Cardiac fibroblast (primary cell): ENCODE measurements at regions not wholly inside any gene's neighbourhood (a gene's known extent, or its start where the extent isn't known, plus 50 kb on each side); places are given as distances from the start of the nearest gene placed in this dataset.
A peak's percentile ranks its signal among the peaks of the same experiment; 100 is the strongest.

Experiments
- DNase-seq, 2 donors: peaks; one replicate each; pipeline versions ENCODE4 v3.0.0 to v3.0.0-alpha.2; 2010; ENCODE audit warnings: low read depth in 2 of 2
- H3K4me3 ChIP-seq, 2 donors: replicated peaks in 1 of 2; 1 replicate in 1 of 2; 2 replicates in 1 of 2; pipeline ENCODE4 v1.5.1; 2011; ENCODE audit warnings: low read depth in 2 of 2, low read length in 2 of 2, mild to moderate bottlenecking in 2 of 2, moderate library complexity in 1 of 2
- CTCF ChIP-seq: IDR thresholded peaks from one replicate; pipeline ENCODE4 v1.5.1; 2011; ENCODE audit warnings: low read depth, mild to moderate bottlenecking, low read length, inconsistent platforms

- TF ChIP-seq CTCF = no peak
- no peak for DNase-seq
- H3K4me3 ChIP-seq = no peak overlapping the region
These were observed 202.5 kb downstream of the ZFP36L2 start for GRCh38 chr2:43023791-43024514.

GRCh38 chr2:43022896-43023295 is 203.5 kb downstream of the ZFP36L2 start:
- no peak overlapping the region for H3K4me3 ChIP-seq
- no peak for TF ChIP-seq CTCF
- no peak for DNase-seq

GRCh38 chr2:43021791-43022509 is 204.5 kb downstream of the ZFP36L2 start:
- DNase-seq = no peak
- peak; percentile 35 for TF ChIP-seq CTCF
- no peak overlapping the region for H3K4me3 ChIP-seq

GRCh38 chr2:43020990-43021669 is 205.3 kb downstream of the ZFP36L2 start:
- no peak for DNase-seq
- H3K4me3 ChIP-seq = no peak overlapping the region
- no peak for TF ChIP-seq CTCF

GRCh38 chr2:43020296-43020695 is 206.1 kb downstream of the ZFP36L2 start:
- H3K4me3 ChIP-seq = no peak overlapping the region
- TF ChIP-seq CTCF = no peak
- no peak for DNase-seq

- no peak for TF ChIP-seq CTCF
- DNase-seq = no peak
- no peak overlapping the region for H3K4me3 ChIP-seq
These were observed 206.7 kb downstream of the ZFP36L2 start for GRCh38 chr2:43019536-43020183.
